ENCODE measurements at regions not wholly inside any gene's neighbourhood (a gene's known extent, or its start where the extent isn't known, plus 50 kb on each side); places are given as distances from the start of the nearest gene placed in this dataset.
A peak's percentile ranks its signal among the peaks of the same experiment; 100 is the strongest.

DNA sequence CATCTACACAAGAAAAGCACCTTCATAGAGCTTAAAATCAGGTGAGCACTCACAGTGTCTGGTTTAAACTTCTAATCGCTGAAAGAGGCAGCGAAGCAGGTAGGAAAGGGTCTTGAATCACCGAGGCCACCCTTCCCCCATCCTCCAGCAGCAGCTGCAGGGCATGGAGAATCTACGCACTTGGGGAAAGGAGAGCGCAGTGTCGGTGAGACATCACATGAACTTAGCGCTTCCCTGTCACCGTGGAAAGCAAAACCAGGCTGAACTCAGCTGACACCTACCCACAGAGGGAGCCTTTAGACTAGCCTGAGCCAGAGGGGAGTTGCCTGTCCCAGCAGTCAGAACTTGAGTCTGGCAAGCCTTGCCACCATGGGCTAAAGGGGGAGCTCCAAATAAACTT, 197.2 kb upstream of the ZFP42 start (continued):
- TF ChIP-seq, protein P1, sequence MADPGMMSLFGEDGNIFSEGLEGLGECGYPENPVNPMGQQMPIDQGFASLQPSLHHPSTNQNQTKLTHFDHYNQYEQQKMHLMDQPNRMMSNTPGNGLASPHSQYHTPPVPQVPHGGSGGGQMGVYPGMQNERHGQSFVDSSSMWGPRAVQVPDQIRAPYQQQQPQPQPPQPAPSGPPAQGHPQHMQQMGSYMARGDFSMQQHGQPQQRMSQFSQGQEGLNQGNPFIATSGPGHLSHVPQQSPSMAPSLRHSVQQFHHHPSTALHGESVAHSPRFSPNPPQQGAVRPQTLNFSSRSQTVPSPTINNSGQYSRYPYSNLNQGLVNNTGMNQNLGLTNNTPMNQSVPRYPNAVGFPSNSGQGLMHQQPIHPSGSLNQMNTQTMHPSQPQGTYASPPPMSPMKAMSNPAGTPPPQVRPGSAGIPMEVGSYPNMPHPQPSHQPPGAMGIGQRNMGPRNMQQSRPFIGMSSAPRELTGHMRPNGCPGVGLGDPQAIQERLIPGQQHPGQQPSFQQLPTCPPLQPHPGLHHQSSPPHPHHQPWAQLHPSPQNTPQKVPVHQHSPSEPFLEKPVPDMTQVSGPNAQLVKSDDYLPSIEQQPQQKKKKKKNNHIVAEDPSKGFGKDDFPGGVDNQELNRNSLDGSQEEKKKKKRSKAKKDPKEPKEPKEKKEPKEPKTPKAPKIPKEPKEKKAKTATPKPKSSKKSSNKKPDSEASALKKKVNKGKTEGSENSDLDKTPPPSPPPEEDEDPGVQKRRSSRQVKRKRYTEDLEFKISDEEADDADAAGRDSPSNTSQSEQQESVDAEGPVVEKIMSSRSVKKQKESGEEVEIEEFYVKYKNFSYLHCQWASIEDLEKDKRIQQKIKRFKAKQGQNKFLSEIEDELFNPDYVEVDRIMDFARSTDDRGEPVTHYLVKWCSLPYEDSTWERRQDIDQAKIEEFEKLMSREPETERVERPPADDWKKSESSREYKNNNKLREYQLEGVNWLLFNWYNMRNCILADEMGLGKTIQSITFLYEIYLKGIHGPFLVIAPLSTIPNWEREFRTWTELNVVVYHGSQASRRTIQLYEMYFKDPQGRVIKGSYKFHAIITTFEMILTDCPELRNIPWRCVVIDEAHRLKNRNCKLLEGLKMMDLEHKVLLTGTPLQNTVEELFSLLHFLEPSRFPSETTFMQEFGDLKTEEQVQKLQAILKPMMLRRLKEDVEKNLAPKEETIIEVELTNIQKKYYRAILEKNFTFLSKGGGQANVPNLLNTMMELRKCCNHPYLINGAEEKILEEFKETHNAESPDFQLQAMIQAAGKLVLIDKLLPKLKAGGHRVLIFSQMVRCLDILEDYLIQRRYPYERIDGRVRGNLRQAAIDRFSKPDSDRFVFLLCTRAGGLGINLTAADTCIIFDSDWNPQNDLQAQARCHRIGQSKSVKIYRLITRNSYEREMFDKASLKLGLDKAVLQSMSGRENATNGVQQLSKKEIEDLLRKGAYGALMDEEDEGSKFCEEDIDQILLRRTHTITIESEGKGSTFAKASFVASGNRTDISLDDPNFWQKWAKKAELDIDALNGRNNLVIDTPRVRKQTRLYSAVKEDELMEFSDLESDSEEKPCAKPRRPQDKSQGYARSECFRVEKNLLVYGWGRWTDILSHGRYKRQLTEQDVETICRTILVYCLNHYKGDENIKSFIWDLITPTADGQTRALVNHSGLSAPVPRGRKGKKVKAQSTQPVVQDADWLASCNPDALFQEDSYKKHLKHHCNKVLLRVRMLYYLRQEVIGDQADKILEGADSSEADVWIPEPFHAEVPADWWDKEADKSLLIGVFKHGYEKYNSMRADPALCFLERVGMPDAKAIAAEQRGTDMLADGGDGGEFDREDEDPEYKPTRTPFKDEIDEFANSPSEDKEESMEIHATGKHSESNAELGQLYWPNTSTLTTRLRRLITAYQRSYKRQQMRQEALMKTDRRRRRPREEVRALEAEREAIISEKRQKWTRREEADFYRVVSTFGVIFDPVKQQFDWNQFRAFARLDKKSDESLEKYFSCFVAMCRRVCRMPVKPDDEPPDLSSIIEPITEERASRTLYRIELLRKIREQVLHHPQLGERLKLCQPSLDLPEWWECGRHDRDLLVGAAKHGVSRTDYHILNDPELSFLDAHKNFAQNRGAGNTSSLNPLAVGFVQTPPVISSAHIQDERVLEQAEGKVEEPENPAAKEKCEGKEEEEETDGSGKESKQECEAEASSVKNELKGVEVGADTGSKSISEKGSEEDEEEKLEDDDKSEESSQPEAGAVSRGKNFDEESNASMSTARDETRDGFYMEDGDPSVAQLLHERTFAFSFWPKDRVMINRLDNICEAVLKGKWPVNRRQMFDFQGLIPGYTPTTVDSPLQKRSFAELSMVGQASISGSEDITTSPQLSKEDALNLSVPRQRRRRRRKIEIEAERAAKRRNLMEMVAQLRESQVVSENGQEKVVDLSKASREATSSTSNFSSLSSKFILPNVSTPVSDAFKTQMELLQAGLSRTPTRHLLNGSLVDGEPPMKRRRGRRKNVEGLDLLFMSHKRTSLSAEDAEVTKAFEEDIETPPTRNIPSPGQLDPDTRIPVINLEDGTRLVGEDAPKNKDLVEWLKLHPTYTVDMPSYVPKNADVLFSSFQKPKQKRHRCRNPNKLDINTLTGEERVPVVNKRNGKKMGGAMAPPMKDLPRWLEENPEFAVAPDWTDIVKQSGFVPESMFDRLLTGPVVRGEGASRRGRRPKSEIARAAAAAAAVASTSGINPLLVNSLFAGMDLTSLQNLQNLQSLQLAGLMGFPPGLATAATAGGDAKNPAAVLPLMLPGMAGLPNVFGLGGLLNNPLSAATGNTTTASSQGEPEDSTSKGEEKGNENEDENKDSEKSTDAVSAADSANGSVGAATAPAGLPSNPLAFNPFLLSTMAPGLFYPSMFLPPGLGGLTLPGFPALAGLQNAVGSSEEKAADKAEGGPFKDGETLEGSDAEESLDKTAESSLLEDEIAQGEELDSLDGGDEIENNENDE (IDR thresholded peaks at IDR 0.05; ENCODE audit: insufficient replicate concordance, low read length): no peak
- no peak for TF ChIP-seq EP300 (IDR thresholded peaks at IDR 0.05; ENCODE audit: borderline replicate concordance in 1 of 2, low read depth in 2 of 2, low read length in 2 of 2)
- no peak for TF ChIP-seq TAF7 (optimal IDR thresholded peaks at IDR 0.05; ENCODE audit: borderline replicate concordance, low read depth, low read length)
- TF ChIP-seq KDM1A (IDR thresholded peaks at IDR 0.05; ENCODE audit: borderline replicate concordance, low read length): no peak
- TF ChIP-seq, protein P2, sequence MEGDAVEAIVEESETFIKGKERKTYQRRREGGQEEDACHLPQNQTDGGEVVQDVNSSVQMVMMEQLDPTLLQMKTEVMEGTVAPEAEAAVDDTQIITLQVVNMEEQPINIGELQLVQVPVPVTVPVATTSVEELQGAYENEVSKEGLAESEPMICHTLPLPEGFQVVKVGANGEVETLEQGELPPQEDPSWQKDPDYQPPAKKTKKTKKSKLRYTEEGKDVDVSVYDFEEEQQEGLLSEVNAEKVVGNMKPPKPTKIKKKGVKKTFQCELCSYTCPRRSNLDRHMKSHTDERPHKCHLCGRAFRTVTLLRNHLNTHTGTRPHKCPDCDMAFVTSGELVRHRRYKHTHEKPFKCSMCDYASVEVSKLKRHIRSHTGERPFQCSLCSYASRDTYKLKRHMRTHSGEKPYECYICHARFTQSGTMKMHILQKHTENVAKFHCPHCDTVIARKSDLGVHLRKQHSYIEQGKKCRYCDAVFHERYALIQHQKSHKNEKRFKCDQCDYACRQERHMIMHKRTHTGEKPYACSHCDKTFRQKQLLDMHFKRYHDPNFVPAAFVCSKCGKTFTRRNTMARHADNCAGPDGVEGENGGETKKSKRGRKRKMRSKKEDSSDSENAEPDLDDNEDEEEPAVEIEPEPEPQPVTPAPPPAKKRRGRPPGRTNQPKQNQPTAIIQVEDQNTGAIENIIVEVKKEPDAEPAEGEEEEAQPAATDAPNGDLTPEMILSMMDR (IDR thresholded peaks at IDR 0.05; ENCODE audit: control extremely low read depth in 1 of 3, insufficient read depth in 1 of 3, low read depth in 1 of 3, low read length in 3 of 3): peak in 2 of 3 experiments; percentile 4 to 14; a peak in 1 of 4 replicates
- no peak for TF ChIP-seq PHF8 (conservative IDR thresholded peaks at IDR 0.05; ENCODE audit: low read depth, low read length)
- peak; percentile 79 for TF ChIP-seq ASH2L (IDR thresholded peaks at IDR 0.05; ENCODE audit: low read length)
- no peak for TF ChIP-seq SP1 (IDR thresholded peaks at IDR 0.05; ENCODE audit: low read depth, low read length)
- peak; percentile 50; the same call in 1 of the 2 replicates for TF ChIP-seq RBBP5 (IDR thresholded peaks at IDR 0.05; ENCODE audit: borderline replicate concordance, low read depth, low read length)

All from H1 (cell line).